Right cardiac atrium (tissue), 5 donors: ENCODE measurements at regions not wholly inside any gene's neighbourhood (a gene's known extent, or its start where the extent isn't known, plus 50 kb on each side); places are given as distances from the start of the nearest gene placed in this dataset.
"Not testable (repeated sequence)": the region's sequence is repeated elsewhere in the genome, so short reads cannot be mapped to it uniquely, and the experiment has no call there.

Experiments
- ATAC-seq, 2 donors: fragments of 200-7000 bp; cut with Tn5 transposase; one replicate each; pipeline versions ENCODE4 v1.8.0 to v1.9.1; 2020; ENCODE audit warnings: moderate library complexity in 2 of 2, mild to moderate bottlenecking in 1 of 2
- DNase-seq, 3 donors: peaks; one replicate each; pipeline ENCODE4 v3.0.0-alpha.2; 2020
- H3K27ac ChIP-seq: one replicate; pipeline ENCODE4 v1.5.1; 2013; ENCODE audit warnings: mild to moderate bottlenecking, low read length, control low read depth, moderate library complexity
- H3K27me3 ChIP-seq: one replicate; pipeline ENCODE4 v1.6.1; 2013; ENCODE audit not compliant: control insufficient read depth, insufficient read depth
- H3K4me1 ChIP-seq: one replicate; pipeline ENCODE4 v1.6.1; 2013; ENCODE audit warnings: low read length; ENCODE audit not compliant: control insufficient read depth, insufficient read depth
- H3K4me3 ChIP-seq: one replicate; pipeline ENCODE4 v1.5.1; 2013; ENCODE audit warnings: low read length, control low read depth
- H3K9me3 ChIP-seq: one replicate; pipeline ENCODE4 v1.6.1; 2013; ENCODE audit warnings: low read length; ENCODE audit not compliant: control insufficient read depth
- WGBS: extraction: QIAGEN DNeasy Blood & Tissue Kit; methylation state at CpG from one replicate; pipeline ENCODE4 v1.1.7; 2013; 5-methylcytosine and 5-hydroxymethylcytosine counted together
- intact Hi-C, 4 donors: fragments of 100-400 bp; cut with DNase I; formaldehyde crosslinking; loops; one replicate each; pipeline versions ENCODE4 v1.11.0 to v1.14.0; 2022 to 2023
- donor health status: healthy with polysubstance abuse.
- donor health status: DM: no; HTN: yes; CAD: no.
- donor health status: DM: no; HTN: no; CAD: no.
- donor health status: DM: no; HTN: yes; CAD: no; lungs with severe emphysema.
- donor health status: DM: yes; HTN: yes; CAD: no.

DNA sequence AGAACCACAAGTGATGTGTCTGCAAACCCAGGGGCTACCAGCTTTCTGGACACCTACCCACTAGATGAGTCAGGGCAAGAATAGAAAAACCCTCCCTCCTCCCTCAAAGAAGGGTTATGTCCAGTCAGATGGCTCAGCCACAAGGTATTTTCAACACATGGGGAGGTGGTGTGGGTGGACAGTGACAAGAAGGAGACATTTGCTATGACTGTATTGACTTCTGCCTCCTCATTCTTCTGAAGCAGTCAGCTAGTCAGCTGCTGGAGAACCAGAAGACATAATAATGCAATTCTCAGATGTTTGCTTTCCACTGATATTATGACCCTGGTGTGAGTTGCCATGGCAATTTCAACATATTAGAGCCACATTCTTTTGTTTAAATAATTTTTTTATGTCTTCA is 66.7 kb upstream of the GOLGA8B start:
- Histone ChIP-seq H3K27ac (no peak overlapping the region), H3K4me1 (no peaks in the 10 kb centered on the region)

DNA sequence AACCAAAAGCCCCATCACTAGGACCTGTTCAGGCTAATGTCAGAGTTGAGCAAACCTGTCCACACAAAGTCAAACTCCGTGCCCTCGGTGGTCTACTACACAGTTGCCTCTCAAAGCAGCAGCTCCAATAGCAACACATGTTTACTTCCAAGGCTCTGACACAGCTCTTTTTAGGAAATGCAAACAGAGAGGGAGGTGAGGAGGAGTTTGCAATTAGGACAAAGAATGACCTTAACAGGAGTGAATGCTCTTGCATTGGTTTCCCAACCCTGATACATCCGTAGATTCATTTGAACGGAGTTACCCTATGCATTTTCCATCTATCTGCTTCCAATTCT is 64.8 kb upstream of the GOLGA8B start:
- ATAC-seq: no peak
- no peak for DNase-seq

More for the DNA sequence above, 66.7 kb upstream of the GOLGA8B start:
- intact Hi-C loops: no loop called here
- DNase-seq (no peak), ATAC-seq (no peak)
- Histone ChIP-seq H3K27me3 (no peaks in the 10 kb centered on the region), H3K9me3 (no peaks in the 10 kb centered on the region), H3K4me3 (no peak overlapping the region)

GRCh38 chr15:34647569-34648293 is 64.3 kb upstream of the GOLGA8B start:
- WGBS: 84% methylated on average over 2 of the region's 2 CpGs
- Histone ChIP-seq H3K27me3 (no peaks in the 10 kb centered on the region), H3K27ac (no peak overlapping the region), H3K4me1 (no peaks in the 10 kb centered on the region), H3K4me3 (no peak overlapping the region), H3K9me3 (peaks cover 1% of the 10 kb centered on the region)
- ATAC-seq (no peak), DNase-seq (no peak)
- intact Hi-C loops: no loop called here

More for the DNA sequence above, 64.8 kb upstream of the GOLGA8B start:
- no peaks in the 10 kb centered on the region for H3K4me1 ChIP-seq
- H3K4me3 ChIP-seq: no peak overlapping the region
- no peaks in the 10 kb centered on the region for H3K27me3 ChIP-seq
- peaks cover 1% of the 10 kb centered on the region for H3K9me3 ChIP-seq
- WGBS: 81% methylated on average over 4 of the region's 4 CpGs
- no peak overlapping the region for H3K27ac ChIP-seq
- intact Hi-C loops: no loop called here

DNA sequence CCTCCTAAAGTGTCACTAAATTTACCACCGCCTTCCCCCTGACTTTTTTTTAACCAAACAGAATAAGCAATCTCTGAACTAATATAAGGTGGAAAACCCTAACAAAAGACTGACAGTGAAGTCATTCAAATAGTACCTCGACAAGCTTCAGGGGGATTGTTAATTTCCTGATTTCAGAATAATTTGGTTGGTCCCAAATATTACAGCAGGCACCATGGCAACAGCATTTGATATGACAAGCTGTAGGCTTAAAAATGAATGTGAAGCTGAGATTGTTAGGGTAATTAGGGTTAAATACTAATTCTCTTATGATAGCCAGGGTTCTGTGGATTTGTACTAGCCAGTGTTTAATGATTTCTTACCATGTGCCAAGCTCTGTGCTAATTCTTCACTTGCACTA is 63.5 kb upstream of the GOLGA8B start:
- Histone ChIP-seq H3K4me3 (no peak overlapping the region), H3K4me1 (no peaks in the 10 kb centered on the region), H3K27me3 (no peaks in the 10 kb centered on the region), H3K9me3 (peaks cover 1% of the 10 kb centered on the region), H3K27ac (no peak overlapping the region)
- 67% methylated on average over 2 of the region's 2 CpGs for WGBS
- ATAC-seq (no peak), DNase-seq (no peak)
- intact Hi-C loops: no loop called here

DNA sequence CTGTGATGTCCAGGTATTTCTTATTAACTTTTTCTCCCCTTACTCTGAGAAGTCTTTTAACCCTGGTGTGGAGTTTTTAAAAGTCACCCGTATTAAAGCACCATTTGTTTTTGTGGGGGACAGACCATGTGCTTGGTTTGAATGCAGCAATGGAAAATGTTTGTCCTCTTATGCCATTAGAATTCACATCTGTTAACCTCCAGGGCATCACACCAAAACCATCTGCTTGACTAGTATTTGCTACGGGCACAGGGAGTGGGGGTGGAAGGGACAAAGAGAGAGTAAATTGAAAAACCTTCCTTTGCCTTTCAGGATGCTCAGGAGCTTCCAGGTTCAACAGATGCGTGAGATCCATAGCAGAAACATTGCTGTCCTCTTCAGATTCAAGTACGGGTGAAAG is 61.4 kb upstream of the GOLGA8B start:
- ATAC-seq (no peak), DNase-seq (no peak)
- Histone ChIP-seq H3K27ac (no peak overlapping the region), H3K27me3 (no peaks in the 10 kb centered on the region), H3K9me3 (peaks cover 1% of the 10 kb centered on the region), H3K4me1 (no peaks in the 10 kb centered on the region), H3K4me3 (no peak overlapping the region)
- intact Hi-C loops: no loop called here
- WGBS: 84% methylated on average over 4 of the region's 4 CpGs

GRCh38 chr15:34644061-34644460 is 60.6 kb upstream of the GOLGA8B start:
- ATAC-seq (no peak), DNase-seq (no peak)
- H3K9me3 ChIP-seq: peaks cover 1% of the 10 kb centered on the region
- 63% methylated on average over 1 of the region's 1 CpG for WGBS
- intact Hi-C loops: no loop called here
- H3K4me1 ChIP-seq: no peaks in the 10 kb centered on the region
- H3K4me3 ChIP-seq: no peak overlapping the region
- no peaks in the 10 kb centered on the region for H3K27me3 ChIP-seq
- no peak overlapping the region for H3K27ac ChIP-seq

GRCh38 chr15:34642247-34642646 is 58.8 kb upstream of the GOLGA8B start:
- DNase-seq: no peak
- ATAC-seq: no peak
- no peaks in the 10 kb centered on the region for H3K27me3 ChIP-seq
- no peak overlapping the region for H3K27ac ChIP-seq
- no peak overlapping the region for H3K4me3 ChIP-seq
- H3K4me1 ChIP-seq: no peaks in the 10 kb centered on the region
- peaks cover 1% of the 10 kb centered on the region for H3K9me3 ChIP-seq
- 69% methylated on average over 4 of the region's 4 CpGs for WGBS
- intact Hi-C loops: no loop called here

DNA sequence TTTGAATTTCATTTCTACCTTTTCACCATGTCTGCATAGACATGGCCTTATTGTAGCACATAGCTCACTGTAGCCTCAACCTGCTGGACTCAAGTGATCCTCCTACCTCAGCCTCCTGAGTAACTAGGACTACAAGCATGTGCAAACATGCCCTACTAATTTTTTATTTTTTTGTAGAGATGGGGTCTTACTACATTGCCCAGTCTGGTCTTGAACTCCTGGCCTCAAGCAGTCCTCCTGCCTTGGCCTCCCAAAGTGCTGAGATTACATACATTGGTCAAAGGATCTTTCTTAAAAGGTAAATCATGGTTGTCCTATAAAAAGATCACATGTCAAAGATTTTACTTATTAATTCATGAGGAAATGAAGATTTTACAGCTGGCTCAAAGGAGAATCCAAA is 57.2 kb upstream of the GOLGA8B start:
- no peak for DNase-seq
- peaks cover 1% of the 10 kb centered on the region for H3K9me3 ChIP-seq
- H3K27me3 ChIP-seq: no peaks in the 10 kb centered on the region
- no peak overlapping the region for H3K27ac ChIP-seq
- intact Hi-C loops: no loop called here
- no peak overlapping the region for H3K4me3 ChIP-seq
- H3K4me1 ChIP-seq: no peaks in the 10 kb centered on the region
- no peak for ATAC-seq

- WGBS: 86% methylated on average over 1 of the region's 1 CpG
- Histone ChIP-seq H3K27me3 (no peaks in the 10 kb centered on the region), H3K27ac (no peak overlapping the region), H3K9me3 (no peaks in the 10 kb centered on the region), H3K4me3 (no peak overlapping the region), H3K4me1 (no peaks in the 10 kb centered on the region)
- intact Hi-C loops: no loop called here
- ATAC-seq: no peak
- no peak for DNase-seq
Observed at GRCh38 chr15:34637305-34637704, 53.9 kb upstream of the GOLGA8B start.

DNA sequence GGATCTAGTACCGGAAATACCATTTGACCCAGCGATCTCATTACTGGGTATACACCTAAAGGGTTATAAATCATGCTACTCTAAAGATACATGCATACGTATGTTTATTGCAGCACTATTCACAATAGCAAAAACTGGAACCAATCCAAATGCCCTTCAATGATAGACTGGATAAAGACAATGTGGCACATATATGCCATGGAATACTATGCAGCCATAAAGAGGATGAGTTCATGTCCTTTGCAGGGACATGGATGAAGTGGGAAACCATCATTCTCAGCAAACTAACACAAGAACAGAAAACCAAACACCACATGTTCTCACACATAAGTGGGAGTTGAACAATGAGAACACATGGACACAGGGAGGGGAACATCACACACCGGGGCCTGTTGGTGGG is 50.2 kb upstream of the GOLGA8B start:
- H3K27me3 ChIP-seq, H3K27ac ChIP-seq, ATAC-seq, H3K4me1 ChIP-seq, DNase-seq, H3K9me3 ChIP-seq, intact Hi-C loops, H3K4me3 ChIP-seq: not testable (repeated sequence)
- 91% methylated on average over 4 of the region's 4 CpGs for WGBS
